SH-SY5Y (cell line): ENCODE measurements at regions not wholly inside any gene's neighbourhood (a gene's known extent, or its start where the extent isn't known, plus 50 kb on each side); places are given as distances from the start of the nearest gene placed in this dataset.

Source experiments
- GATA2 ChIP-seq: IDR thresholded peaks from 2 replicates; pipeline ENCODE4 v1.6.1; 2011; ENCODE audit warnings: mild to moderate bottlenecking, low read depth, low read length
- GATA3 ChIP-seq: IDR thresholded peaks from 2 replicates; pipeline ENCODE4 v1.6.1; 2011; ENCODE audit warnings: low read depth, mild to moderate bottlenecking, low read length, moderate library complexity

GRCh38 chr20:39849171-39849570, 839.9 kb downstream of the MAFB start:
- TF ChIP-seq GATA3, result no peak
- TF ChIP-seq GATA2, result no peak

- no peak for TF ChIP-seq GATA3
- no peak for TF ChIP-seq GATA2
Observed at GRCh38 chr20:39839399-39840119, 849.5 kb downstream of the MAFB start.

GRCh38 chr20:39837561-39837960, 851.5 kb downstream of the MAFB start:
- TF ChIP-seq GATA2, result no peak
- no peak for TF ChIP-seq GATA3

- TF ChIP-seq GATA2 (no peak), GATA3 (no peak)
Observed at GRCh38 chr20:39835130-39835842, 853.8 kb downstream of the MAFB start.

GRCh38 chr20:39830903-39831302, 858.1 kb downstream of the MAFB start:
- TF ChIP-seq GATA3, result no peak
- TF ChIP-seq GATA2, result no peak

- no peak for TF ChIP-seq GATA2
- no peak for TF ChIP-seq GATA3
Observed at GRCh38 chr20:39829661-39830060, 859.4 kb downstream of the MAFB start.

GRCh38 chr20:39829256-39829655, 859.8 kb downstream of the MAFB start:
- TF ChIP-seq GATA2, result no peak
- TF ChIP-seq GATA3, result no peak

- TF ChIP-seq GATA2, result no peak
- no peak for TF ChIP-seq GATA3
Observed at GRCh38 chr20:39825950-39826349, 863.1 kb downstream of the MAFB start.

GRCh38 chr20:39825524-39825923, 863.4 kb downstream of the DHX35 start:
- no peak for TF ChIP-seq GATA2
- TF ChIP-seq GATA3, result no peak

GRCh38 chr20:39823224-39823623, 861.1 kb downstream of the DHX35 start:
- TF ChIP-seq GATA2 (no peak), GATA3 (no peak)

- no peak for TF ChIP-seq GATA2
- no peak for TF ChIP-seq GATA3
Observed at GRCh38 chr20:39822667-39823066, 860.5 kb downstream of the DHX35 start.

GRCh38 chr20:39813190-39813829, 851.2 kb downstream of the DHX35 start:
- TF ChIP-seq GATA2, result no peak
- no peak for TF ChIP-seq GATA3

GRCh38 chr20:39812116-39812515, 850.0 kb downstream of the DHX35 start:
- TF ChIP-seq GATA2 (no peak), GATA3 (no peak)

- TF ChIP-seq GATA3 (no peak), GATA2 (no peak)
Observed at GRCh38 chr20:39810309-39810708, 848.2 kb downstream of the DHX35 start.

GRCh38 chr20:39808613-39809012, 846.5 kb downstream of the DHX35 start:
- TF ChIP-seq GATA2 (no peak), GATA3 (no peak)

GRCh38 chr20:39800548-39800947, 838.4 kb downstream of the DHX35 start:
- TF ChIP-seq GATA3 (no peak), GATA2 (no peak)
